HepG2 (cell line): ENCODE measurements at regions not wholly inside any gene's neighbourhood (a gene's known extent, or its start where the extent isn't known, plus 50 kb on each side); places are given as distances from the start of the nearest gene placed in this dataset.

Experiments
- ATAC-seq: fragments of 200-7000 bp; cut with Tn5 transposase; 3 replicates; pipeline ENCODE4 v1.9.1; 2020; ENCODE audit warnings: mild to moderate bottlenecking, moderate library complexity
- BruUV-seq: library from RNA; stranded (reverse); fragments of 400-500 nt; replicated peaks from 2 replicates; lab custom pipeline; 2021; lab: Mats Ljungman, UMichigan
- CTCF ChIA-PET: fragments of 300-600 bp; formaldehyde crosslinking; extraction: SDS; loops from one replicate; lab custom pipeline; 2021; ENCODE audit warnings: low total read pairs, inconsistent platforms, low intra/inter-chr PET ratio; lab: Yijun Ruan, JAX
- POLR2A ChIA-PET: fragments of 350-600 bp; sonication (Branson Sonifier 250); formaldehyde crosslinking; loops from one replicate; lab custom pipeline; 2020; ENCODE audit warnings: antibody characterized with exemption, inconsistent platforms; lab: Yijun Ruan, JAX
- DNase-seq: peaks from one replicate; pipeline ENCODE4 v3.0.0-alpha.2; 2015; ENCODE audit warnings: low spot score
- FAIRE-seq: peaks from 3 replicates; lab custom pipeline; 2011; peaks lifted over from hg19 to GRCh38; lab: Jason Lieb, UNC
- H2AFZ ChIP-seq: one replicate; pipeline ENCODE4 v1.6.1; 2011; ENCODE audit warnings: low read length, inconsistent platforms
- H3K27ac ChIP-seq: fragments of 300-600 bp; 3 replicates; pipeline ENCODE4 v1.8.0; 2011; ENCODE audit warnings: mixed run types, mild to moderate bottlenecking, mixed read lengths, low read length, inconsistent platforms; ENCODE audit not compliant: insufficient read depth; ENCODE audit errors: extremely low read length
- H3K27me3 ChIP-seq, 2 experiments: fragments of 200-600 bp in 1 of 2; 2 replicates in 1 of 2; 3 replicates in 1 of 2; pipeline versions ENCODE4 v1.6.0 to v1.8.0; 2011; ENCODE audit warnings: low read length in 2 of 2, mild to moderate bottlenecking in 2 of 2, moderate library complexity in 2 of 2, inconsistent platforms in 1 of 2; ENCODE audit not compliant: insufficient read depth in 2 of 2, control insufficient read depth in 1 of 2
- H3K36me3 ChIP-seq, 2 experiments: fragments of 200-600 bp in 1 of 2; replicated peaks in 1 of 2; 2 replicates in 1 of 2; 3 replicates in 1 of 2; pipeline versions ENCODE4 v1.5.1 to v1.8.0; 2011; ENCODE audit warnings: low read length in 2 of 2, inconsistent platforms in 1 of 2; ENCODE audit not compliant: insufficient read depth in 2 of 2, control insufficient read depth in 1 of 2
- H3K4me1 ChIP-seq: 2 replicates; pipeline ENCODE4 v1.5.1; 2012; ENCODE audit warnings: low read length, inconsistent platforms; ENCODE audit not compliant: insufficient read depth
- H3K4me2 ChIP-seq: 2 replicates; pipeline ENCODE4 v1.6.0; 2011; ENCODE audit warnings: low read depth, low read length, inconsistent platforms
- H3K4me3 ChIP-seq, 3 experiments: fragments of 200-600 bp in 1 of 3; sonication (generic), shearing (Covaris generic) in 1 of 3; replicated peaks in 1 of 3; 2 replicates each; pipeline ENCODE4 v1.5.1; 2011 to 2016; ENCODE audit warnings: low read length in 3 of 3, inconsistent platforms in 2 of 3, low read depth in 2 of 3, mild to moderate bottlenecking in 2 of 3, control low read depth in 1 of 3, mixed read lengths in 1 of 3; ENCODE audit not compliant: insufficient read depth in 1 of 3
- H3K79me2 ChIP-seq: one replicate; pipeline ENCODE4 v1.6.1; 2011; ENCODE audit warnings: low read length, inconsistent platforms; ENCODE audit not compliant: insufficient read depth
- H3K9ac ChIP-seq: 2 replicates; pipeline ENCODE4 v1.6.0; 2011; ENCODE audit warnings: mild to moderate bottlenecking, low read depth, low read length, inconsistent platforms; ENCODE audit not compliant: insufficient read depth
- H3K9me3 ChIP-seq: 2 replicates; pipeline ENCODE4 v1.5.1; 2012; ENCODE audit warnings: mild to moderate bottlenecking, low read length
- H4K20me1 ChIP-seq: 2 replicates; pipeline ENCODE4 v1.6.0; 2011; ENCODE audit warnings: inconsistent platforms, mild to moderate bottlenecking, low read length, moderate library complexity; ENCODE audit not compliant: insufficient read depth
- MNT ChIP-seq: fragments of 450-650 bp; IDR thresholded peaks from 2 replicates; pipeline ENCODE4 v1.6.1; 2016
- PHF5A ChIP-seq: IDR thresholded peaks from one replicate; pipeline ENCODE4 v1.6.1; 2018; ENCODE audit warnings: low read depth, missing genetic modification reagents; ENCODE audit not compliant: unreplicated experiment
- RBFOX2 ChIP-seq: fragments of 200-400 bp; formaldehyde crosslinking; IDR thresholded peaks from 2 replicates; pipeline ENCODE4 v1.6.1; 2017; ENCODE audit warnings: low read depth, mild to moderate bottlenecking, low read length
- STAT5B ChIP-seq: sonication (generic); formaldehyde crosslinking; IDR thresholded peaks from 2 replicates; pipeline ENCODE4 v1.4.0; 2020; ENCODE audit warnings: missing genetic modification reagents
- ZNF138 ChIP-seq: sonication (generic); formaldehyde crosslinking; IDR thresholded peaks from 2 replicates; pipeline ENCODE4 v1.5.0; 2020; ENCODE audit warnings: mild to moderate bottlenecking, low read depth, missing genetic modification reagents
- WGBS: methylation state at CpG from one replicate; pipeline ENCODE4 v1.1.6; 2017; ENCODE audit warnings: low lambda C conversion rate; 5-methylcytosine and 5-hydroxymethylcytosine counted together
- in situ Hi-C: cut with HindIII; loops from 2 replicates; pipeline ENCODE4 v1.10.0; 2017; ENCODE audit warnings: low pct_unique_long_range_greater_than_20kb; ENCODE audit not compliant: extremely low pct_ligation_motif_present
- intact Hi-C: fragments of 100-400 bp; cut with micrococcal nuclease; formaldehyde crosslinking; loops from one replicate; pipeline ENCODE4 v1.10.0; 2022; ENCODE audit not compliant: unreplicated experiment

GRCh38 chr5:54834121-54834842, 151.1 kb downstream of the ESM1 start (continued):
- TF ChIP-seq ZNF138 (CRISPR knock-in tag): no peak
- no peak for TF ChIP-seq STAT5B (CRISPR knock-in tag)

- POLR2A ChIA-PET: no interaction called here
- FAIRE-seq: no peak
- Histone ChIP-seq H3K4me2 (no peak overlapping the region), H3K9ac (no peak overlapping the region), H3K4me3 (no peak overlapping the region), H3K79me2 (no peaks in the 10 kb centered on the region), H3K36me3 (no peaks in the 10 kb centered on the region), H3K4me1 (no peaks in the 10 kb centered on the region), H2AFZ (no peak overlapping the region), H3K27ac (no peak overlapping the region), H3K27me3 (no peaks in the 10 kb centered on the region), H4K20me1 (no peaks in the 10 kb centered on the region), H3K9me3 (no peaks in the 10 kb centered on the region)
- in situ Hi-C loops (no loop called here), intact Hi-C loops (no loop called here)
- WGBS: 17% methylated on average over 3 of the region's 3 CpGs
- no TSS peak for BruUV-seq
- peak; percentile 55 for TF ChIP-seq MNT
- TF ChIP-seq PHF5A (CRISPR knock-in tag): no peak
- TF ChIP-seq RBFOX2: no peak
- CTCF ChIA-PET: no interaction called here
- DNase-seq: no peak
- ATAC-seq: no peak
Observed at GRCh38 chr5:54833590-54833989, 151.8 kb downstream of the ESM1 start.
